Activated effector memory CD4-positive, alpha-beta T cell treated with anti-CD3 and anti-CD28 coated beads, Interleukin-2, amount 50 U/mL, for 16 hours (primary cell): ENCODE measurements at regions not wholly inside any gene's neighbourhood (a gene's known extent, or its start where the extent isn't known, plus 50 kb on each side); places are given as distances from the start of the nearest gene placed in this dataset.

Source experiments
- DNase-seq: peaks from one replicate; pipeline ENCODE4 v3.0.0-alpha.2; 2020

DNA sequence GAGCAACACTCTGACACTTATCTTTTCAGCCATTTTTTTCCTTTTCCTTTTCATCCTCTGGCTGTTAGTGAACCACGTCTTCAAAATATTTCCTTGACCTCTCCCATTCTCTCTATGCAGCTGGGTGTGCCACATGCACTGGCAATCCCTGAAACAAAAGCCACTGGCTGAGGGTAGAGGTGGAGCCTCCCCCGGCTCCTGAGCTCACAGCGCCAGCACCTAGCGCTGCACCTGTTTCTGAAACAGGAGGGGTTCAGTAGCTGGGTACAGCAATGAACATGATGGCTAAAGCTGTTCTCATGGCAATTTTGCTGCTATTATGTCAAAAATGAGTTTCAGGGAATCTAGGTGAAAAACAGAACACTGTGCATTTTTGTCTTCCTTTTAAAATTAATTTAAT lies 314.7 kb upstream of the ATP10A start:
- no peak for DNase-seq

- DNase-seq, result no peak
These were observed 313.7 kb upstream of the ATP10A start for GRCh38 chr15:26176831-26177230.

GRCh38 chr15:26171266-26171665 lies 308.1 kb upstream of the ATP10A start:
- no peak for DNase-seq

- no peak for DNase-seq
These were observed 303.3 kb upstream of the ATP10A start for GRCh38 chr15:26166429-26166828.

- no peak for DNase-seq
These were observed 302.4 kb upstream of the ATP10A start for GRCh38 chr15:26165546-26165945.

DNA sequence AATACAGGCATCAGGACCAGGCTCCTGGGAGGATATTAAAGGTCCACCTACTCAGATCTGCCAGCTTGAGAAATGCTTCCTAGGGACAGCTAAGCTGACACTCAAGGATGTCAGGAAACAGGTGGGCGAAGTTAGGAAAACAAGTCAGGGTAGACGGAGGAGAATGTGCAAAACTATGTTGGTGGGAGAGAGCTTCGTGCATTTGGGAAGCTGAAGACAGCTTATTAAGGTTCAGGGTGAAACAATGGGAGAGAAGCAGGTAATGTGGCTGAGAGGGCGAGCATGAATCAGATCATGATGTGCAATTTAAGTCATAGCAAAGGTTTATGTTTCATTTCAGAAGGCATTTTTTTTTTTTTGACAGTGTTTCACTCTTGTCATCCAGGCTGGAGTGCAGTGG lies 297.2 kb upstream of the ATP10A start:
- no peak for DNase-seq

- no peak for DNase-seq
These were observed 295.0 kb upstream of the ATP10A start for GRCh38 chr15:26158176-26158575.

DNA sequence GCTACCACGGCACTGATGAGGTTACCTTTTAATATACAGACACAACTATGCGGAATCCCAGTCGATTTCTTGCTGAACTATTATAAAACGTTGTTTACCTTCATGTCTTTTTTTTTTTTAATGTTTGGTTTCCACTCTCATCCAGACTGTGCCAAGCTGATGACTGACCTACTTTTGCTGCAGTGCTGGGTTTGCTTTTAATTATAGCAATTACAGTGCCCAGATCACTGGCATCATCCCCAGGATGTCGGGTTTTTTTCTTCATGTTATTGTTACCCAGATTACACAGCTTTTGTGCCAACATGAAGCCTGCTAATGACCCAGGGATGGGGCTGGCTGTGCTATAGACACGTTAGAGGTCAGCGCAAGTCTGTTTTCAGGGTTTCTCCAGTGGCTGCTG lies 294.0 kb upstream of the ATP10A start:
- DNase-seq, result no peak

- no peak for DNase-seq
These were observed 292.9 kb upstream of the ATP10A start for GRCh38 chr15:26156051-26156450.

- no peak for DNase-seq
These were observed 285.2 kb upstream of the ATP10A start for GRCh38 chr15:26148156-26148860.

GRCh38 chr15:26146202-26146601 lies 283.1 kb upstream of the ATP10A start:
- no peak for DNase-seq

DNA sequence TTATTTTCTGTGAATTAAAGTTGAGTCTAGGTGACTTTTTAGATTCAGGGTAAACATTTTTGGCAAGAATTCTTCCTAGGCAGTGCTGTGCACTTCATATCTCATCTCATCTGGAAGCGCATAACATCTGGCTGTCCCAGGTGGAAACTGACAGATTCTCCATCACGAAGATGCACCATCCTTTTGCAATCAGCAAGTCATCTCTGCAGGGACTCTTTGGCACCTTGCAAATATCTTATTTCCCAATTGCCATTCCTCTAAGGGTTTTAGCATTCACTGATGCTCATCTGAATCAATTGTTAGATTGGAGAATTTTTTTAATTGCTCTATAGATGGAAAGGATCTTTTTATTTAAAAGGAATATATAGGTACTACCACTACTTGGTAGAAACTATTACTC lies 282.7 kb upstream of the ATP10A start:
- no peak for DNase-seq

- DNase-seq, result no peak
These were observed 281.7 kb upstream of the ATP10A start for GRCh38 chr15:26144836-26145235.

DNA sequence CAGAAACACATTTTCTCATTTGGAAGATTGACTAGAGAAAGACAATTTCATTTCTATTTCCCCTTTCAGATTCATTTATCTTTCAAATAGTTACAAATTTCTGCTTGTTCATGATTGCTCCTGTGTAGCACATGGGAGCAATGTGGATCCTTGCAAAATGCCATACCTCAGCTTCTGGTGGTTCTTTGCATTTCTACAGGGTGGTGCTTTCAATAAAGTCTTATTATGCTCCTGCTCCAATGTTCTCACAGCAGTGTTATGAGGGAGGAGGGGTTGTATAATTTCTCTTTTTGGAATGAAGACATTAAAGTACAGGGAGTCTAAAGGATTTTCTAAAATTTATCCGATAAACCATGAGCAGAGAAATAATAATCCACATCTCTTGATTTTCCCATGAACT lies 280.1 kb upstream of the ATP10A start:
- no peak for DNase-seq

DNA sequence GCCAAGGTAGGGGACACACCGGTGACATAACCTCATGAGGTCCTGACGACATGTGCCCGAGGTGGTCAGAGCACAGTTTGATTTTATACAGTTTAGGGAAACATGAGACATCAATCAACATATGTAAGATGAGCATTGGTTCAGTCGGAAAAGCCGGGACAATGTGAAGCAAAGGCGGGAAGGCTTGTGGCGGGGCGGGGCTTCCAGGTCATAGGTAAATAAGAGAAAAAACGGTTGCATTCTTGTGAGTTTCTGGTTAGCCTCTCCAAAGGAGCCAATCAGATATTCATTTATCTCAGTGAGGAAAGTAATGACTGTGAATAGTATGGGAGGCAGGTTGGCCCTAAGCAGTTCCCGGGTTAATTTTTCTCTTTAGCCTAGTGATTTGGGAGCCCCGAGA lies 271.7 kb upstream of the ATP10A start:
- DNase-seq, result no peak

GRCh38 chr15:26134152-26134551 lies 271.0 kb upstream of the ATP10A start:
- DNase-seq, result no peak

DNA sequence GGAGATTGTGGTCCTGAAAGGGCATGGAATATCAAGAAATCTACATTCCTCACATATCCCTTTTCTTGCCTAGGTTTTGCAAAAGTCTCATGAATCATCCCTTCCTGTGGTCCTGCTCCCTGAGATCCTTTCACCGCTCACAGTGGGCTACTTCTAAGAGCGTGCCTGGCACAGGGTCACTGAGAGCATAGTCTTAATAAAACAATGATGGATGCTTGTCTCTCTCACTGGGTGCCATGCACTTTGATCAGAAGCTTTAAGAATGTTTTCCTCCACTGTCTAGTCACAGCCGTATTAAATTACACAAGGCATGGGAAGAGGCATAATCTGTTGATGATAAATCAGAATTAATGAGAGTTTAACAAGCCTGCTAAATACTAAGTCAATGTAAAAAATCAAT lies 269.7 kb upstream of the ATP10A start:
- no peak for DNase-seq

DNA sequence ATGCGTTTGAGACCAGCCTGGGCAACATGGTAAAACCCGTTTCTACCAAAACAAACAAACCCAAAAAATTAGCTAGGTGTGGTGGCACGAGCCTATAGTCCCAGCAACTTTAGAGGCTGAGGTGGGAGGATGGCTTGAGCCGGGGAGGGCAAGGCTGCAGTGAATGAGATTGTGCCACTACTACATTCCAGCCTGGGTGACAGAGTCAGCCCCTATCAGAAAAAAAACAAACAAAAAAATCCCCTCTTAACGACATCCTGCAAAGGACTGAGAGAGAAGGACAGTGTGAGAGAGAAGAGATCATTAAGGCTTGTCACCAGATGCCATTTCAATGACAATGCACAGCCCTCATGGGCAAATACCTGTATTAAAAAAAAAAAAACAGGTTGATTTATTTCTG lies 266.7 kb upstream of the ATP10A start:
- DNase-seq, result no peak

GRCh38 chr15:26128611-26129140 lies 265.5 kb upstream of the ATP10A start:
- DNase-seq, result no peak

DNA sequence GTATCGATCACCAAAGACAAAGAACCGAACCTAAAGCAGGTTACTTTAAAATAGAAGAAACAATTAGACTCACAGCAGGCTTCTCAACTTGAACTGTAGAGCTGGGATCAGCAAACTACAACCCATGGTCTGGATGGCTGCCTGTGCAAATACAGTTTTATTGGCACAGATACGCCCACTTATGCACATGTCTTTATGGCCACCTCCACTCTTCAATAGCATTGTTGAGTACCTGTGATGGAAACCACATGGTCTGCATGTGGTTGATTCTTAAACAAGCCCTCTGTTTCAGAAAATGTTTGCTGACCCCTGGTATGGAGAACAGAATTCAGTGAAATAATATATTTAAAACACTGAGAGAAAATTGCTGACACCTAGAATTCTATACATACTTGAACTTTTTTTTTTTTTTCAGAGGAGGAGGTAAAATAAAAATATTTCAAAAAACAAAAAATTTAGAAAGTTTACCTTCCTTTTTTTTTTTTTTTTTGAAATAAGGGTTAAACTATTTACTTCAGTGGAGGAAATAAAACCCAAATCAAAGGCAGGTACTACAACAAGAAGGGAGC lies 263.8 kb upstream of the ATP10A start:
- DNase-seq, result no peak

DNA sequence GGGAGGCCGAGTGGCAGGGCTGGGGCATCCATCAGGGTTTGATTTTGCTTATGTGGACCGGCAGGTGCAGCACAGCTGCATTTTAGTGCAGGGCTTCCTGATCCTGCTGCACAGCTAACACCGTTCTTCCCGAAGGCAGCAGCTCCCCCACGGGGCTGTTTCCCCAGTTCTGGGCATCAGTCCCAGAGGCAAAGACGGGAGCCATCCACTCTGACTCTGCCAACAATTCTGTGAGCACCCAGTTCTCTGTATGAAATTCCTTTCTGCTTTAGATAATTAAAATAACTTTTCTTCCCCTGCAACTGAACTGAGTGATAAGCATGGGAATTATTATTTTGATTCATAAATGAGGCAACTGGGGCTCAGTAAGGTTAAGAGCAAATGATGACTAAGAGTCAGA lies 262.9 kb upstream of the ATP10A start:
- DNase-seq, result no peak

- no peak for DNase-seq
These were observed 262.5 kb upstream of the ATP10A start for GRCh38 chr15:26125664-26126063.

- DNase-seq, result no peak
These were observed 256.2 kb upstream of the ATP10A start for GRCh38 chr15:26119322-26119721.

DNA sequence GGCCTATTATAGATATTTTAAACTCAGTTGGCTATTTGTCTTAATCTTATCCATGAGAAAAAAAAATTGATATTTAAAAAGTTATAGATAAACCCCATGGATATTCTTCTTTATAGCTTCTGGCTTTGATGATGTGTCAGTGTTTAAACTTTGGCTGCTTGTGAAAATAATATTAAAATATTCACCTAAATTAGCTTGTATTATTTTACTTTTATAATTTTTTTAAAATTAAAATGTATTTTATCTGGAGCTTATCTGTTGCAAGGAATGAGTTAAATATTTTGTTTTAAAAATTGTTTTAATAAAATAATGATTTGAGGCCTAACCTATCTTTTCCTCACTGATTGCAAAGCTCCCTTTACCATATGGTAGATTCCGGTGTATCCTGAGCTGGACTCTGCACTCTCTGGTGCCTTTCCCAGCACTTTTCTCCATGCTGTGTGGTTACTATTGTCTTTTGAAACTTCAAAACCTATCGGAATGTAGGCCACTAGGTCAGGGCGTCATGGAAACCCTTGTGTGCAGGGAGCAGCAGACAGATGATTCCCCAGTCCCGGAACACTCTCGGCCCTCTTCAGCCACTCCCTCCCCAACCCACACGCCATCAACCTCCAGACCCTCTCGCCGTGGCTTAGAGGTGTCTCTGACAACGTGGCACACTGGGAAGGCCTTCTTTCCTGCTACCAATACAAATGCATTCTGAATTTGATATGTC lies 252.3 kb upstream of the ATP10A start:
- no peak for DNase-seq
